Endodermal cell (in vitro differentiated cells): ENCODE measurements at regions not wholly inside any gene's neighbourhood (a gene's known extent, or its start where the extent isn't known, plus 50 kb on each side); places are given as distances from the start of the nearest gene placed in this dataset.

Experiments
- DNase-seq: peaks from one replicate; pipeline ENCODE4 v3.0.0-alpha.2; 2017
- H3K27ac ChIP-seq: 2 replicates; pipeline ENCODE4 v1.5.1; 2013; ENCODE audit warnings: mild to moderate bottlenecking, low read depth, low read length, moderate library complexity
- H3K27me3 ChIP-seq: 2 replicates; pipeline ENCODE4 v1.6.1; 2013; ENCODE audit warnings: mild to moderate bottlenecking, low read length, moderate library complexity; ENCODE audit not compliant: insufficient read depth, control insufficient read depth, poor library complexity, severe bottlenecking
- H3K36me3 ChIP-seq: 2 replicates; pipeline ENCODE4 v1.7.0; 2013; ENCODE audit warnings: mild to moderate bottlenecking, low read length, moderate library complexity; ENCODE audit not compliant: control insufficient read depth, insufficient read depth
- H3K4me1 ChIP-seq: one replicate; pipeline ENCODE4 v1.7.0; 2013; ENCODE audit warnings: low read length; ENCODE audit not compliant: control insufficient read depth, insufficient read depth
- H3K4me3 ChIP-seq: 2 replicates; pipeline ENCODE4 v1.5.1; 2013; ENCODE audit warnings: mild to moderate bottlenecking, low read length, moderate library complexity
- H3K9ac ChIP-seq: 2 replicates; pipeline ENCODE4 v1.6.1; 2013; ENCODE audit warnings: mild to moderate bottlenecking, low read length, moderate library complexity; ENCODE audit not compliant: poor library complexity, severe bottlenecking; ENCODE audit errors: extremely low read depth
- H3K9me3 ChIP-seq: 2 replicates; pipeline ENCODE4 v1.6.1; 2013; ENCODE audit warnings: mild to moderate bottlenecking, low read length, moderate library complexity; ENCODE audit not compliant: control insufficient read depth
- H3K27ac Mint-ChIP-seq: 2 replicates; pipeline ENCODE4 v1.8.0; 2020; ENCODE audit warnings: mixed read lengths
- H3K27me3 Mint-ChIP-seq: 2 replicates; pipeline ENCODE4 v1.8.0; 2021; ENCODE audit warnings: mild to moderate bottlenecking, mixed read lengths; ENCODE audit not compliant: insufficient read depth
- H3K36me3 Mint-ChIP-seq: 2 replicates; pipeline ENCODE4 v1.8.0; 2020; ENCODE audit warnings: low read depth, mixed read lengths
- H3K4me1 Mint-ChIP-seq: 2 replicates; pipeline ENCODE4 v1.8.0; 2020; ENCODE audit warnings: mixed read lengths
- H3K4me3 Mint-ChIP-seq: 2 replicates; pipeline ENCODE4 v1.8.0; 2020; ENCODE audit warnings: mild to moderate bottlenecking, moderate library complexity, mixed read lengths
- H3K9me3 Mint-ChIP-seq: 2 replicates; pipeline ENCODE4 v1.8.0; 2020; ENCODE audit warnings: mild to moderate bottlenecking, mixed read lengths
- WGBS, 2 experiments: methylation state at CpG; one replicate each; pipeline versions ENCODE4 v1.1.5 to v1.1.7; 2013; ENCODE audit warnings: missing lambda C conversion rate in 2 of 2, mixed read lengths in 1 of 2; ENCODE audit not compliant: insufficient coverage in 1 of 2, insufficient read length in 1 of 2; 5-methylcytosine and 5-hydroxymethylcytosine counted together
- TF ChIP-seq, protein P1 (sequence below): fragments of 200-600 bp; sonication (generic); conservative IDR thresholded peaks from 2 replicates; pipeline ENCODE4 v1.5.0; 2021; ENCODE audit warnings: antibody characterized with exemption, mild to moderate bottlenecking

- no peaks in the 10 kb centered on the region for H3K27me3 Mint-ChIP-seq
- H3K27ac Mint-ChIP-seq = no peak overlapping the region
- no peaks in the 10 kb centered on the region for H3K4me1 Mint-ChIP-seq
- no peaks in the 10 kb centered on the region for H3K4me1 ChIP-seq
- H3K36me3 ChIP-seq = no peaks in the 10 kb centered on the region
- TF ChIP-seq, protein P1, sequence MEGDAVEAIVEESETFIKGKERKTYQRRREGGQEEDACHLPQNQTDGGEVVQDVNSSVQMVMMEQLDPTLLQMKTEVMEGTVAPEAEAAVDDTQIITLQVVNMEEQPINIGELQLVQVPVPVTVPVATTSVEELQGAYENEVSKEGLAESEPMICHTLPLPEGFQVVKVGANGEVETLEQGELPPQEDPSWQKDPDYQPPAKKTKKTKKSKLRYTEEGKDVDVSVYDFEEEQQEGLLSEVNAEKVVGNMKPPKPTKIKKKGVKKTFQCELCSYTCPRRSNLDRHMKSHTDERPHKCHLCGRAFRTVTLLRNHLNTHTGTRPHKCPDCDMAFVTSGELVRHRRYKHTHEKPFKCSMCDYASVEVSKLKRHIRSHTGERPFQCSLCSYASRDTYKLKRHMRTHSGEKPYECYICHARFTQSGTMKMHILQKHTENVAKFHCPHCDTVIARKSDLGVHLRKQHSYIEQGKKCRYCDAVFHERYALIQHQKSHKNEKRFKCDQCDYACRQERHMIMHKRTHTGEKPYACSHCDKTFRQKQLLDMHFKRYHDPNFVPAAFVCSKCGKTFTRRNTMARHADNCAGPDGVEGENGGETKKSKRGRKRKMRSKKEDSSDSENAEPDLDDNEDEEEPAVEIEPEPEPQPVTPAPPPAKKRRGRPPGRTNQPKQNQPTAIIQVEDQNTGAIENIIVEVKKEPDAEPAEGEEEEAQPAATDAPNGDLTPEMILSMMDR = no peak
- no peaks in the 10 kb centered on the region for H3K36me3 Mint-ChIP-seq
- no peak overlapping the region for H3K4me3 Mint-ChIP-seq
- no peak overlapping the region for H3K9ac ChIP-seq
- no peaks in the 10 kb centered on the region for H3K9me3 Mint-ChIP-seq
- DNase-seq = no peak
- peak overlapping the region; percentile 9 for H3K27ac ChIP-seq
- WGBS, 2 experiments = 90 to 93% methylated on average over 4 of the region's 4 CpGs
- no peaks in the 10 kb centered on the region for H3K9me3 ChIP-seq
- no peak overlapping the region for H3K4me3 ChIP-seq
- H3K27me3 ChIP-seq = no peaks in the 10 kb centered on the region
Measured at GRCh38 chr7:25669281-25669781, 441.0 kb upstream of the NPVF start.

GRCh38 chr7:25669961-25670841, 441.9 kb upstream of the NPVF start:
- Histone ChIP-seq H3K27me3 (no peaks in the 10 kb centered on the region), H3K9me3 (no peaks in the 10 kb centered on the region), H3K27ac (no peak overlapping the region), H3K36me3 (no peaks in the 10 kb centered on the region), H3K4me3 (no peak overlapping the region), H3K4me1 (no peaks in the 10 kb centered on the region), H3K9ac (no peak overlapping the region)
- TF ChIP-seq, protein P1 = no peak
- Mint-ChIP-seq H3K27me3 (no peaks in the 10 kb centered on the region), H3K9me3 (no peaks in the 10 kb centered on the region), H3K27ac (no peak overlapping the region), H3K4me1 (no peaks in the 10 kb centered on the region), H3K36me3 (no peaks in the 10 kb centered on the region), H3K4me3 (no peak overlapping the region)
- WGBS, 2 experiments = 78 to 81% methylated on average over 9 to 13 of the region's 13 CpGs
- no peak for DNase-seq

- no peaks in the 10 kb centered on the region for H3K4me1 Mint-ChIP-seq
- H3K4me1 ChIP-seq = no peaks in the 10 kb centered on the region
Measured at GRCh38 chr7:25671111-25671510, 442.8 kb upstream of the NPVF start.

More at GRCh38 chr7:25671111-25671510, 442.8 kb upstream of the NPVF start:
- 71 to 91% methylated on average over 7 to 10 of the region's 10 CpGs for WGBS, 2 experiments
- no peak overlapping the region for H3K4me3 ChIP-seq
- H3K36me3 Mint-ChIP-seq = no peaks in the 10 kb centered on the region
- no peak overlapping the region for H3K27ac ChIP-seq
- H3K9ac ChIP-seq = no peak overlapping the region
- H3K9me3 ChIP-seq = no peaks in the 10 kb centered on the region
- TF ChIP-seq, protein P1 = no peak
- no peak for DNase-seq
- H3K27ac Mint-ChIP-seq = no peak overlapping the region
- no peak overlapping the region for H3K4me3 Mint-ChIP-seq
- H3K9me3 Mint-ChIP-seq = no peaks in the 10 kb centered on the region
- H3K36me3 ChIP-seq = no peaks in the 10 kb centered on the region
- no peaks in the 10 kb centered on the region for H3K27me3 Mint-ChIP-seq
- H3K27me3 ChIP-seq = no peaks in the 10 kb centered on the region
